Fibroblast of lung (primary cell): ENCODE measurements at regions not wholly inside any gene's neighbourhood (a gene's known extent, or its start where the extent isn't known, plus 50 kb on each side); places are given as distances from the start of the nearest gene placed in this dataset.

Experiments used
- DNase-seq, 2 donors: peaks; one replicate each; pipeline versions ENCODE4 v3.0.0 to v3.0.0-alpha.2; 2010; ENCODE audit warnings: low read depth in 2 of 2
- H2AFZ ChIP-seq: 2 replicates; pipeline ENCODE4 v1.5.1; 2012; ENCODE audit warnings: low read length, control low read depth, inconsistent platforms
- H3K27ac ChIP-seq: 2 replicates; pipeline ENCODE4 v1.5.1; 2011; ENCODE audit warnings: low read length, control low read depth; ENCODE audit not compliant: insufficient read depth
- H3K27me3 ChIP-seq: 2 replicates; pipeline ENCODE4 v1.5.1; 2011; ENCODE audit warnings: mild to moderate bottlenecking, low read length; ENCODE audit not compliant: control insufficient read depth, insufficient read depth
- H3K36me3 ChIP-seq: 2 replicates; pipeline ENCODE4 v1.5.1; 2011; ENCODE audit warnings: low read length; ENCODE audit not compliant: control insufficient read depth, insufficient read depth
- H3K4me1 ChIP-seq: 2 replicates; pipeline ENCODE4 v1.5.1; 2011; ENCODE audit warnings: low read length; ENCODE audit not compliant: control insufficient read depth, insufficient read depth; ENCODE audit errors: extremely low read depth
- H3K4me2 ChIP-seq: 2 replicates; pipeline ENCODE4 v1.5.1; 2011; ENCODE audit warnings: low read length, control low read depth; ENCODE audit not compliant: insufficient read depth; ENCODE audit errors: extremely low read depth
- H3K4me3 ChIP-seq, 4 experiments: fragments of 200-600 bp in 1 of 4; sonication (generic) in 1 of 4; replicated peaks in 1 of 4; 2 replicates each; pipeline ENCODE4 v1.5.1; 2011 to 2016; ENCODE audit warnings: low read length in 4 of 4, low read depth in 3 of 4, mild to moderate bottlenecking in 3 of 4, control low read depth in 2 of 4, inconsistent platforms in 1 of 4, mixed read lengths in 1 of 4; ENCODE audit not compliant: insufficient read depth in 1 of 4; ENCODE audit errors: control extremely low read depth in 1 of 4
- H3K79me2 ChIP-seq: 2 replicates; pipeline ENCODE4 v1.5.1; 2012; ENCODE audit warnings: mild to moderate bottlenecking, low read length, inconsistent platforms; ENCODE audit not compliant: control insufficient read depth, insufficient read depth
- H3K9ac ChIP-seq: 2 replicates; pipeline ENCODE4 v1.5.1; 2011; ENCODE audit warnings: mild to moderate bottlenecking, low read length, control low read depth; ENCODE audit not compliant: insufficient read depth
- H3K9me3 ChIP-seq: 2 replicates; pipeline ENCODE4 v1.5.1; 2012; ENCODE audit warnings: low read depth, low read length; ENCODE audit not compliant: control insufficient read depth, insufficient read depth
- H4K20me1 ChIP-seq: 2 replicates; pipeline ENCODE4 v1.5.1; 2011; ENCODE audit warnings: low read length; ENCODE audit not compliant: control insufficient read depth, insufficient read depth; ENCODE audit errors: extremely low read depth
- EZH2 ChIP-seq: IDR thresholded peaks from 2 replicates; pipeline ENCODE4 v1.5.1; 2012; ENCODE audit warnings: low read length, control low read depth, mild to moderate bottlenecking; ENCODE audit errors: missing control alignments
- TF ChIP-seq, protein P1 (sequence below), 2 donors: IDR thresholded peaks in 1 of 2; conservative IDR thresholded peaks in 1 of 2; 1 replicate in 1 of 2; 2 replicates in 1 of 2; pipeline ENCODE4 v1.5.1; 2011 to 2012; ENCODE audit warnings: low read length in 2 of 2, control low read depth in 1 of 2, inconsistent platforms in 1 of 2, low read depth in 1 of 2, mild to moderate bottlenecking in 1 of 2

DNA sequence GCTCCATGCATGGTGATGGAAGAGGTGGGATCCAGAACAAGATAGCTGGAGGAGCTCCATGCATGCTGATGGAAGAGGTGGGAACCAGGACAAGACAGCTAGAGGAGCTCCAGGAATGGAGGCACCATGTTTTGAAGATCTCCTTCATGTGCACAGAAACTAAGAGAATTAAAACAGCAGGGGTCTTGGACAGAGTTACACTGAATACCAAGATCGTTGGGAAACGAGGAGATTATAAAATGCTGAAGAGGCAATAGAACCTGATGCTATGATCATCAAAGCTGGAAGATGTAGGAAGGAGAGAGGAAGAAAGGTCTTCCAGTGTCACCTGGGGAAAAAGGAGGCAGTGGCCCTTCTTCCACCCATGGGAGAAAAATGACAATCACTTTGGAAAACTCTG lies 193.6 kb upstream of the PFKP start:
- H3K27me3 ChIP-seq = no peaks in the 10 kb centered on the region
- no peak for DNase-seq
- no peaks in the 10 kb centered on the region for H3K36me3 ChIP-seq
- H3K27ac ChIP-seq = no peak overlapping the region
- no peak overlapping the region for H2AFZ ChIP-seq
- no peaks in the 10 kb centered on the region for H3K79me2 ChIP-seq
- H3K4me2 ChIP-seq = no peak overlapping the region
- no peak overlapping the region for H3K9ac ChIP-seq
- no peak for TF ChIP-seq EZH2
- TF ChIP-seq, protein P1, sequence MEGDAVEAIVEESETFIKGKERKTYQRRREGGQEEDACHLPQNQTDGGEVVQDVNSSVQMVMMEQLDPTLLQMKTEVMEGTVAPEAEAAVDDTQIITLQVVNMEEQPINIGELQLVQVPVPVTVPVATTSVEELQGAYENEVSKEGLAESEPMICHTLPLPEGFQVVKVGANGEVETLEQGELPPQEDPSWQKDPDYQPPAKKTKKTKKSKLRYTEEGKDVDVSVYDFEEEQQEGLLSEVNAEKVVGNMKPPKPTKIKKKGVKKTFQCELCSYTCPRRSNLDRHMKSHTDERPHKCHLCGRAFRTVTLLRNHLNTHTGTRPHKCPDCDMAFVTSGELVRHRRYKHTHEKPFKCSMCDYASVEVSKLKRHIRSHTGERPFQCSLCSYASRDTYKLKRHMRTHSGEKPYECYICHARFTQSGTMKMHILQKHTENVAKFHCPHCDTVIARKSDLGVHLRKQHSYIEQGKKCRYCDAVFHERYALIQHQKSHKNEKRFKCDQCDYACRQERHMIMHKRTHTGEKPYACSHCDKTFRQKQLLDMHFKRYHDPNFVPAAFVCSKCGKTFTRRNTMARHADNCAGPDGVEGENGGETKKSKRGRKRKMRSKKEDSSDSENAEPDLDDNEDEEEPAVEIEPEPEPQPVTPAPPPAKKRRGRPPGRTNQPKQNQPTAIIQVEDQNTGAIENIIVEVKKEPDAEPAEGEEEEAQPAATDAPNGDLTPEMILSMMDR (conservative IDR thresholded peaks at IDR 0.05 in 1 of 2, IDR thresholded peaks at IDR 0.05 in 1 of 2; ENCODE audit: low read depth in 1 of 2, low read length in 2 of 2) = no peak
- no peak overlapping the region for H3K4me3 ChIP-seq
- no peaks in the 10 kb centered on the region for H4K20me1 ChIP-seq
- H3K9me3 ChIP-seq = no peaks in the 10 kb centered on the region
- no peaks in the 10 kb centered on the region for H3K4me1 ChIP-seq

DNA sequence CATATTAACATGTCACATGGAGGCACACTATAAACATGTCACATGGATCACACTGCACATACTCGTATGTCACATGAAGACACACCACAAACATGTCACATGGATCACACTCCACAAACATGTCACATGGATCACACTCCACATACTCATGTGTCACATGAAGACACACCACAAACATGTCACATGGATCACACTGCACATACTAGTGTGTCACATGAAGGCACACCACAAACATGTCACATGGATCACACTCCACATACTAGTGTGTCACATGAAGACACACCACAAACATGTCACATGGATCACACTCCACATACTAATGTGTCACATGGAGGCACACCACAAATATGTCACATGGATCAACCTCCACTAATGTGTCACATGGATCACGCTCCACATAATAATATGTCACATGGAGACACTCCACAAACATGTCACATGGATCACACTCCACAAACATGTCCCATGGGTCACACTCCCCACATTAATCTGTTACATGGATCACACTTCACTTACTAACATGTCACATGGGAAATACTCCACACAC lies 195.6 kb upstream of the PFKP start:
- no peaks in the 10 kb centered on the region for H4K20me1 ChIP-seq
- no peak for TF ChIP-seq EZH2
- TF ChIP-seq, protein P1 (conservative IDR thresholded peaks at IDR 0.05 in 1 of 2, IDR thresholded peaks at IDR 0.05 in 1 of 2; ENCODE audit: low read depth in 1 of 2, low read length in 2 of 2) = no peak
- no peak overlapping the region for H3K4me2 ChIP-seq
- no peak overlapping the region for H3K4me3 ChIP-seq
- no peaks in the 10 kb centered on the region for H3K79me2 ChIP-seq
- no peaks in the 10 kb centered on the region for H3K9me3 ChIP-seq
- H3K27ac ChIP-seq = no peak overlapping the region
- H3K27me3 ChIP-seq = no peaks in the 10 kb centered on the region
- DNase-seq = no peak
- H3K9ac ChIP-seq = no peak overlapping the region
- no peak overlapping the region for H2AFZ ChIP-seq
- no peaks in the 10 kb centered on the region for H3K36me3 ChIP-seq
- no peaks in the 10 kb centered on the region for H3K4me1 ChIP-seq

DNA sequence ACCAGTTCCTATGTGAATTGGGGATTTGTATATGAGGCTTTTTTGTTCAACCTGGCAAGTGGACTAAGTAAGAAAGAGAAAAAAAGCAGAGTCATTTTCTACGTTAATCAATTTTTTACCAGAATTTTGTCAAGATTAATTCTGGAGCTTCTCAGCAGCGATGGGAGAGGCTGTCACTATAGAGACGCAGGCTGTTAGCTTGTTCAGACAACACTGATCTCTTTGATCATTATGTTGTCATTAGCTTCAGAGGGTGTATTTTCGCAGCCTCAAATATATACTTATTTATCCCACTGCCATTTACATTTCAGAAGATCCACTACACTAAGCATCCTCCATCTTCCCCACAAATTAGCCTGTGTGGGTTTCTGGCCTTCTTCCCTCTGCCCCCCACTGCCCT lies 196.7 kb upstream of the PFKP start:
- Histone ChIP-seq H3K4me3 (no peak overlapping the region), H3K4me1 (no peaks in the 10 kb centered on the region), H3K4me2 (no peak overlapping the region), H3K9ac (no peak overlapping the region), H3K27me3 (no peaks in the 10 kb centered on the region), H3K36me3 (no peaks in the 10 kb centered on the region), H3K27ac (no peak overlapping the region), H3K9me3 (no peaks in the 10 kb centered on the region), H2AFZ (no peak overlapping the region), H4K20me1 (no peaks in the 10 kb centered on the region), H3K79me2 (no peaks in the 10 kb centered on the region)
- no peak for TF ChIP-seq EZH2
- TF ChIP-seq, protein P1 (conservative IDR thresholded peaks at IDR 0.05 in 1 of 2, IDR thresholded peaks at IDR 0.05 in 1 of 2; ENCODE audit: low read depth in 1 of 2, low read length in 2 of 2) = no peak
- no peak for DNase-seq
